ENCODE measurements at regions not wholly inside any gene's neighbourhood (a gene's known extent, or its start where the extent isn't known, plus 50 kb on each side); places are given as distances from the start of the nearest gene placed in this dataset.

GRCh38 chr1:30171537-30172298, 551.7 kb downstream of the MATN1 start:
- TF ChIP-seq SIN3A (IDR thresholded peaks at IDR 0.05; ENCODE audit: borderline replicate concordance, insufficient read depth, low read length): no peak
- no peak for TF ChIP-seq TAF1 (IDR thresholded peaks at IDR 0.05; ENCODE audit: borderline replicate concordance, insufficient read depth, low read length)
- no peak for TF ChIP-seq POLR2AphosphoS5 (IDR thresholded peaks at IDR 0.05; ENCODE audit: low read depth, low read length)
- no peak for TF ChIP-seq FOXP2 (optimal IDR thresholded peaks at IDR 0.05; ENCODE audit: borderline replicate concordance, extremely low read depth, extremely low read length, insufficient read depth)
- no peak for TF ChIP-seq REST (IDR thresholded peaks at IDR 0.05; ENCODE audit: insufficient read depth in 1 of 2, low read depth in 2 of 2, low read length in 2 of 2)

GRCh38 chr1:30169269-30169668, 554.1 kb downstream of the MATN1 start:
- TF ChIP-seq REST (IDR thresholded peaks at IDR 0.05; ENCODE audit: insufficient read depth in 1 of 2, low read depth in 2 of 2, low read length in 2 of 2) (no peak), POLR2AphosphoS5 (IDR thresholded peaks at IDR 0.05; ENCODE audit: low read depth, low read length) (no peak), TAF1 (IDR thresholded peaks at IDR 0.05; ENCODE audit: borderline replicate concordance, insufficient read depth, low read length) (no peak), FOXP2 (optimal IDR thresholded peaks at IDR 0.05; ENCODE audit: borderline replicate concordance, extremely low read depth, extremely low read length, insufficient read depth) (no peak), SIN3A (IDR thresholded peaks at IDR 0.05; ENCODE audit: borderline replicate concordance, insufficient read depth, low read length) (no peak)

- no peak for TF ChIP-seq REST (IDR thresholded peaks at IDR 0.05; ENCODE audit: insufficient read depth in 1 of 2, low read depth in 2 of 2, low read length in 2 of 2)
- no peak for TF ChIP-seq TAF1 (IDR thresholded peaks at IDR 0.05; ENCODE audit: borderline replicate concordance, insufficient read depth, low read length)
- no peak for TF ChIP-seq FOXP2 (optimal IDR thresholded peaks at IDR 0.05; ENCODE audit: borderline replicate concordance, extremely low read depth, extremely low read length, insufficient read depth)
- TF ChIP-seq POLR2AphosphoS5 (IDR thresholded peaks at IDR 0.05; ENCODE audit: low read depth, low read length): no peak
- TF ChIP-seq SIN3A (IDR thresholded peaks at IDR 0.05; ENCODE audit: borderline replicate concordance, insufficient read depth, low read length): no peak
Observed at GRCh38 chr1:30166174-30166573, 557.2 kb downstream of the MATN1 start.

GRCh38 chr1:30165116-30165515, 558.3 kb downstream of the MATN1 start:
- no peak for TF ChIP-seq REST (IDR thresholded peaks at IDR 0.05; ENCODE audit: insufficient read depth in 1 of 2, low read depth in 2 of 2, low read length in 2 of 2)
- TF ChIP-seq TAF1 (IDR thresholded peaks at IDR 0.05; ENCODE audit: borderline replicate concordance, insufficient read depth, low read length): no peak
- TF ChIP-seq POLR2AphosphoS5 (IDR thresholded peaks at IDR 0.05; ENCODE audit: low read depth, low read length): no peak
- no peak for TF ChIP-seq SIN3A (IDR thresholded peaks at IDR 0.05; ENCODE audit: borderline replicate concordance, insufficient read depth, low read length)
- no peak for TF ChIP-seq FOXP2 (optimal IDR thresholded peaks at IDR 0.05; ENCODE audit: borderline replicate concordance, extremely low read depth, extremely low read length, insufficient read depth)

All from PFSK-1 (cell line).